Adrenal gland (tissue), 5 donors: ENCODE measurements at regions not wholly inside any gene's neighbourhood (a gene's known extent, or its start where the extent isn't known, plus 50 kb on each side); places are given as distances from the start of the nearest gene placed in this dataset.

Source experiments
- CTCF ChIP-seq, 6 experiments: fragments of 450-650 bp in 4 of 6; fragments of 200-600 bp in 2 of 6; sonication (generic) in 1 of 6; IDR thresholded peaks; 1 replicate in 5 of 6; 2 replicates in 1 of 6; pipeline versions ENCODE4 v1.5.1 to v1.8.0; 2016 to 2021; ENCODE audit warnings: antibody characterized with exemption in 6 of 6, mild to moderate bottlenecking in 2 of 6, moderate library complexity in 1 of 6
- POLR2A ChIP-seq, 2 donors: fragments of 450-650 bp; IDR thresholded peaks; one replicate each; pipeline ENCODE4 v1.6.1; 2017; ENCODE audit warnings: antibody characterized with exemption in 2 of 2, mild to moderate bottlenecking in 2 of 2, moderate library complexity in 1 of 2
- donor health status: DM: no; HTN: no; CAD: no.

GRCh38 chrX:38919853-38920528 is 118.7 kb downstream of the MID1IP1 start:
- TF ChIP-seq CTCF (IDR thresholded peaks at IDR 0.05) = no peak
- no peak for TF ChIP-seq POLR2A (IDR thresholded peaks at IDR 0.05)
